HepG2 (cell line): ENCODE measurements at regions not wholly inside any gene's neighbourhood (a gene's known extent, or its start where the extent isn't known, plus 50 kb on each side); places are given as distances from the start of the nearest gene placed in this dataset.

Experiments
- ATAC-seq: fragments of 200-7000 bp; cut with Tn5 transposase; 3 replicates; pipeline ENCODE4 v1.9.1; 2020; ENCODE audit warnings: mild to moderate bottlenecking, moderate library complexity
- BruUV-seq: library from RNA; stranded (reverse); fragments of 400-500 nt; replicated peaks from 2 replicates; lab custom pipeline; 2021; lab: Mats Ljungman, UMichigan
- CTCF ChIA-PET: fragments of 300-600 bp; formaldehyde crosslinking; extraction: SDS; loops from one replicate; lab custom pipeline; 2021; ENCODE audit warnings: low total read pairs, inconsistent platforms, low intra/inter-chr PET ratio; lab: Yijun Ruan, JAX
- POLR2A ChIA-PET: fragments of 350-600 bp; sonication (Branson Sonifier 250); formaldehyde crosslinking; loops from one replicate; lab custom pipeline; 2020; ENCODE audit warnings: antibody characterized with exemption, inconsistent platforms; lab: Yijun Ruan, JAX
- DNase-seq: peaks from one replicate; pipeline ENCODE4 v3.0.0-alpha.2; 2015; ENCODE audit warnings: low spot score
- FAIRE-seq: peaks from 3 replicates; lab custom pipeline; 2011; peaks lifted over from hg19 to GRCh38; lab: Jason Lieb, UNC
- H2AFZ ChIP-seq: one replicate; pipeline ENCODE4 v1.6.1; 2011; ENCODE audit warnings: low read length, inconsistent platforms
- H3K27ac ChIP-seq: fragments of 300-600 bp; 3 replicates; pipeline ENCODE4 v1.8.0; 2011; ENCODE audit warnings: mixed run types, mild to moderate bottlenecking, mixed read lengths, low read length, inconsistent platforms; ENCODE audit not compliant: insufficient read depth; ENCODE audit errors: extremely low read length
- H3K27me3 ChIP-seq, 2 experiments: fragments of 200-600 bp in 1 of 2; 2 replicates in 1 of 2; 3 replicates in 1 of 2; pipeline versions ENCODE4 v1.6.0 to v1.8.0; 2011; ENCODE audit warnings: low read length in 2 of 2, mild to moderate bottlenecking in 2 of 2, moderate library complexity in 2 of 2, inconsistent platforms in 1 of 2; ENCODE audit not compliant: insufficient read depth in 2 of 2, control insufficient read depth in 1 of 2
- H3K36me3 ChIP-seq, 2 experiments: fragments of 200-600 bp in 1 of 2; replicated peaks in 1 of 2; 2 replicates in 1 of 2; 3 replicates in 1 of 2; pipeline versions ENCODE4 v1.5.1 to v1.8.0; 2011; ENCODE audit warnings: low read length in 2 of 2, inconsistent platforms in 1 of 2; ENCODE audit not compliant: insufficient read depth in 2 of 2, control insufficient read depth in 1 of 2
- H3K4me1 ChIP-seq: 2 replicates; pipeline ENCODE4 v1.5.1; 2012; ENCODE audit warnings: low read length, inconsistent platforms; ENCODE audit not compliant: insufficient read depth
- H3K4me2 ChIP-seq: 2 replicates; pipeline ENCODE4 v1.6.0; 2011; ENCODE audit warnings: low read depth, low read length, inconsistent platforms
- H3K4me3 ChIP-seq, 3 experiments: fragments of 200-600 bp in 1 of 3; sonication (generic), shearing (Covaris generic) in 1 of 3; replicated peaks in 1 of 3; 2 replicates each; pipeline ENCODE4 v1.5.1; 2011 to 2016; ENCODE audit warnings: low read length in 3 of 3, inconsistent platforms in 2 of 3, low read depth in 2 of 3, mild to moderate bottlenecking in 2 of 3, control low read depth in 1 of 3, mixed read lengths in 1 of 3; ENCODE audit not compliant: insufficient read depth in 1 of 3
- H3K79me2 ChIP-seq: one replicate; pipeline ENCODE4 v1.6.1; 2011; ENCODE audit warnings: low read length, inconsistent platforms; ENCODE audit not compliant: insufficient read depth
- H3K9ac ChIP-seq: 2 replicates; pipeline ENCODE4 v1.6.0; 2011; ENCODE audit warnings: mild to moderate bottlenecking, low read depth, low read length, inconsistent platforms; ENCODE audit not compliant: insufficient read depth
- H3K9me3 ChIP-seq: 2 replicates; pipeline ENCODE4 v1.5.1; 2012; ENCODE audit warnings: mild to moderate bottlenecking, low read length
- H4K20me1 ChIP-seq: 2 replicates; pipeline ENCODE4 v1.6.0; 2011; ENCODE audit warnings: inconsistent platforms, mild to moderate bottlenecking, low read length, moderate library complexity; ENCODE audit not compliant: insufficient read depth
- CREB1 ChIP-seq, 2 experiments: fragments of 450-650 bp in 1 of 2; IDR thresholded peaks; 2 replicates each; pipeline ENCODE4 v1.6.1; 2016 to 2017; ENCODE audit warnings: control low read depth in 1 of 2, mild to moderate bottlenecking in 1 of 2, missing compliant biosample characterization in 1 of 2, missing genetic modification characterization in 1 of 2
- DNMT1 ChIP-seq: sonication (generic); formaldehyde crosslinking; IDR thresholded peaks from 2 replicates; pipeline ENCODE4 v1.5.1; 2020; ENCODE audit warnings: mild to moderate bottlenecking, missing genetic modification reagents
- GMEB2 ChIP-seq: IDR thresholded peaks from 2 replicates; pipeline ENCODE4 v1.6.1; 2016; ENCODE audit warnings: missing biosample characterization, missing genetic modification reagents, low read depth
- HOMEZ ChIP-seq: IDR thresholded peaks from 2 replicates; pipeline ENCODE4 v1.6.1; 2016; ENCODE audit warnings: low read depth
- MAX ChIP-seq: IDR thresholded peaks from 2 replicates; pipeline ENCODE4 v1.6.1; 2012; ENCODE audit warnings: inconsistent platforms
- MED8 ChIP-seq: sonication (generic); formaldehyde crosslinking; IDR thresholded peaks from 2 replicates; pipeline ENCODE4 v1.8.1; 2023; ENCODE audit warnings: mild to moderate bottlenecking, missing genetic modification reagents; ENCODE audit not compliant: insufficient replicate concordance
- MIER2 ChIP-seq: IDR thresholded peaks from 2 replicates; pipeline ENCODE4 v1.6.1; 2016; ENCODE audit warnings: missing biosample characterization, missing genetic modification reagents
- PAWR ChIP-seq: sonication (generic); formaldehyde crosslinking; IDR thresholded peaks from 2 replicates; pipeline ENCODE4 v1.4.0; 2020; ENCODE audit warnings: missing genetic modification reagents, mild to moderate bottlenecking, borderline replicate concordance
- PAX8 ChIP-seq: sonication (generic); formaldehyde crosslinking; IDR thresholded peaks from 2 replicates; pipeline ENCODE4 v1.8.0; 2022; ENCODE audit warnings: mild to moderate bottlenecking, missing genetic modification reagents, borderline replicate concordance
- PRDM10 ChIP-seq: sonication (generic); formaldehyde crosslinking; IDR thresholded peaks from 2 replicates; pipeline ENCODE4 v1.4.0; 2020; ENCODE audit warnings: low read depth, missing genetic modification reagents
- REXO4 ChIP-seq: sonication (generic); formaldehyde crosslinking; IDR thresholded peaks from 2 replicates; pipeline ENCODE4 v1.8.0; 2022; ENCODE audit warnings: missing genetic modification reagents, mild to moderate bottlenecking, borderline replicate concordance
- ZMYM4 ChIP-seq: sonication (generic); formaldehyde crosslinking; IDR thresholded peaks from 2 replicates; pipeline ENCODE4 v1.8.1; 2023; ENCODE audit warnings: mild to moderate bottlenecking, missing genetic modification reagents
- ZNF10 ChIP-seq: sonication (generic); formaldehyde crosslinking; IDR thresholded peaks from 2 replicates; pipeline ENCODE4 v1.4.0; 2020; ENCODE audit warnings: mild to moderate bottlenecking, low read depth, missing genetic modification reagents, borderline replicate concordance
- ZNF605 ChIP-seq: sonication (generic); formaldehyde crosslinking; IDR thresholded peaks from 2 replicates; pipeline ENCODE4 v1.8.0; 2022; ENCODE audit warnings: mild to moderate bottlenecking, missing genetic modification reagents
- WGBS: methylation state at CpG from one replicate; pipeline ENCODE4 v1.1.6; 2017; ENCODE audit warnings: low lambda C conversion rate; 5-methylcytosine and 5-hydroxymethylcytosine counted together
- in situ Hi-C: cut with HindIII; loops from 2 replicates; pipeline ENCODE4 v1.10.0; 2017; ENCODE audit warnings: low pct_unique_long_range_greater_than_20kb; ENCODE audit not compliant: extremely low pct_ligation_motif_present
- intact Hi-C: fragments of 100-400 bp; cut with micrococcal nuclease; formaldehyde crosslinking; loops from one replicate; pipeline ENCODE4 v1.10.0; 2022; ENCODE audit not compliant: unreplicated experiment

GRCh38 chr1:34610063-34610462 is 144.8 kb upstream of the GJB5 start (continued):
- TF ChIP-seq PRDM10: no peak
- no peak for TF ChIP-seq MED8 (CRISPR knock-in tag)
- no peak for TF ChIP-seq REXO4 (CRISPR knock-in tag)
- TF ChIP-seq PAWR (CRISPR knock-in tag): no peak
- TF ChIP-seq DNMT1 (CRISPR knock-in tag): no peak
- no peak for TF ChIP-seq PAX8 (CRISPR knock-in tag)
- no peak for TF ChIP-seq ZNF10 (CRISPR knock-in tag)
- TF ChIP-seq MAX: no peak

GRCh38 chr1:34611571-34611970 is 143.3 kb upstream of the GJB5 start:
- no TSS peak for BruUV-seq
- no peak overlapping the region for H2AFZ ChIP-seq
- H3K36me3 ChIP-seq: no peaks in the 10 kb centered on the region
- no peaks in the 10 kb centered on the region for H4K20me1 ChIP-seq
- DNase-seq (no peak), ATAC-seq (no peak), FAIRE-seq (no peak)
- no peaks in the 10 kb centered on the region for H3K79me2 ChIP-seq
- H3K4me3 ChIP-seq: no peak overlapping the region
- WGBS: 51% methylated on average over 5 of the region's 5 CpGs
- no peaks in the 10 kb centered on the region for H3K4me1 ChIP-seq
- in situ Hi-C loops (no loop called here), intact Hi-C loops (no loop called here)
- H3K27ac ChIP-seq: no peak overlapping the region
- no peak overlapping the region for H3K4me2 ChIP-seq
- CTCF ChIA-PET: no interaction called here
- no peaks in the 10 kb centered on the region for H3K9me3 ChIP-seq
- POLR2A ChIA-PET: no interaction called here
- H3K27me3 ChIP-seq: no peaks in the 10 kb centered on the region
- no peak overlapping the region for H3K9ac ChIP-seq
- TF ChIP-seq MIER2 (CRISPR knock-in tag): no peak
- no peak for TF ChIP-seq CREB1 (IDR thresholded peaks at IDR 0.05)
- no peak for TF ChIP-seq CREB1 (CRISPR knock-in tag; IDR thresholded peaks at IDR 0.05)
- TF ChIP-seq HOMEZ: no peak
- no peak for TF ChIP-seq GMEB2
- no peak for TF ChIP-seq ZMYM4 (CRISPR knock-in tag)
- TF ChIP-seq ZNF605: no peak
